Panc1 (cell line): ENCODE measurements at regions not wholly inside any gene's neighbourhood (a gene's known extent, or its start where the extent isn't known, plus 50 kb on each side); places are given as distances from the start of the nearest gene placed in this dataset.

Source experiments
- ATAC-seq: fragments of 200-7000 bp; cut with Tn5 transposase; 2 replicates; pipeline ENCODE4 v1.9.1; 2020; ENCODE audit warnings: mild to moderate bottlenecking, moderate library complexity
- BruUV-seq: library from RNA; stranded (reverse); fragments of 400-500 nt; replicated peaks from 2 replicates; lab custom pipeline; 2021; lab: Mats Ljungman, UMichigan
- CTCF ChIA-PET: fragments of 300-600 bp; sonication (Branson Sonifier 250); formaldehyde crosslinking; loops from one replicate; lab custom pipeline; 2022; ENCODE audit warnings: antibody characterized with exemption; lab: Charles Lee
- POLR2A ChIA-PET: fragments of 300-600 bp; sonication (Branson Sonifier 250); formaldehyde crosslinking; loops from one replicate; lab custom pipeline; 2022; ENCODE audit warnings: antibody characterized with exemption; lab: Charles Lee
- DNase-seq: peaks from one replicate; pipeline ENCODE4 v3.0.0-alpha.2; 2010; ENCODE audit warnings: low read depth, low spot score
- H3K27ac ChIP-seq: 2 replicates; pipeline ENCODE4 v1.5.1; 2011; ENCODE audit warnings: mild to moderate bottlenecking, low read length, inconsistent platforms
- H3K27me3 ChIP-seq: fragments of 200-500 bp; sonication (Bioruptor generic); 2 replicates; pipeline ENCODE4 v1.6.0; 2014; ENCODE audit warnings: low read length, inconsistent platforms; ENCODE audit not compliant: control insufficient read depth, insufficient read depth
- H3K36me3 ChIP-seq: fragments of 200-500 bp; sonication (Bioruptor generic); 2 replicates; pipeline ENCODE4 v1.5.1; 2014; ENCODE audit warnings: inconsistent platforms, mild to moderate bottlenecking, low read length, moderate library complexity; ENCODE audit not compliant: control insufficient read depth, insufficient read depth
- H3K4me1 ChIP-seq: 2 replicates; pipeline ENCODE4 v1.5.1; 2011; ENCODE audit warnings: inconsistent platforms, mild to moderate bottlenecking, low read length, moderate library complexity; ENCODE audit not compliant: control insufficient read depth, insufficient read depth
- H3K4me3 ChIP-seq, 2 experiments: 2 replicates each; pipeline ENCODE4 v1.5.1; 2011 to 2012; ENCODE audit warnings: low read depth in 2 of 2, low read length in 2 of 2, mild to moderate bottlenecking in 2 of 2, inconsistent platforms in 1 of 2, moderate library complexity in 1 of 2
- H3K9me3 ChIP-seq: fragments of 200-500 bp; sonication (Bioruptor generic); 2 replicates; pipeline ENCODE4 v1.5.1; 2014; ENCODE audit warnings: low read depth, mild to moderate bottlenecking, inconsistent platforms, low read length, moderate library complexity; ENCODE audit not compliant: control insufficient read depth, insufficient read depth
- POLR2AphosphoS5 ChIP-seq: IDR thresholded peaks from 2 replicates; pipeline ENCODE4 v1.6.1; 2012; ENCODE audit warnings: mild to moderate bottlenecking, low read depth, low read length, moderate library complexity
- SIN3A ChIP-seq: IDR thresholded peaks from 2 replicates; pipeline ENCODE4 v1.6.1; 2012; ENCODE audit warnings: low read depth, mild to moderate bottlenecking, low read length, moderate library complexity, borderline replicate concordance; ENCODE audit not compliant: insufficient read depth
- TCF7L2 ChIP-seq: IDR thresholded peaks from 2 replicates; pipeline ENCODE4 v1.6.1; 2011; ENCODE audit warnings: mild to moderate bottlenecking, low read depth, low read length, inconsistent platforms
- in situ Hi-C: cut with HindIII; loops from 2 replicates; pipeline ENCODE4 v1.10.0; 2016; ENCODE audit warnings: low sequenced_read_pairs, low pct_unique_long_range_greater_than_20kb
- intact Hi-C: fragments of 100-400 bp; cut with micrococcal nuclease; formaldehyde crosslinking; loops from one replicate; pipeline ENCODE4 v1.10.0; 2022; ENCODE audit not compliant: unreplicated experiment
- TF ChIP-seq, protein P1 (sequence below), 2 experiments: IDR thresholded peaks; 2 replicates each; pipeline ENCODE4 v1.6.1; 2011 to 2012; ENCODE audit warnings: low read depth in 2 of 2, control low read depth in 1 of 2, low read length in 1 of 2, mild to moderate bottlenecking in 1 of 2, moderate library complexity in 1 of 2; ENCODE audit not compliant: insufficient read depth in 1 of 2
- TF ChIP-seq, protein P2 (sequence below): fragments of 450-650 bp; IDR thresholded peaks from 2 replicates; pipeline ENCODE4 v1.5.1; 2017; ENCODE audit warnings: mild to moderate bottlenecking

DNA sequence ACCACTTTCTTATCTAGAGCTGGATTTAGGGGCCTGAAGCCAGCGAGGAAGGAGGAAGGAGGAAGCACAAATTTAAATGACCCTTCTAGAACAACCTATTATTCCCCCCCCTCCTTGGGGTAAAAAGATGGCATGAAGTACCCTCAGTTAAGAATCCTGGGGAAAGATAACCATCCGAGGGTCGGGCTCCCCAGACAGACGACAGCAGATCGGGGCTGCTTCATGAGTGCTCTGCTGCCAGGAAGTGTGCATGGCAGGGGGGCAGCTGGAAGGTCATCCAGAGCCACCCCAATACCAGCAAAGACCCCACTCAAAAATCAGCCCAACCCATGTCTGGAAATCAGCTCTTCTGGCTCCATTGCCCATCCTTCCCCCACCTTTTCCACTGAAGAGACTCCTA lies 207.5 kb downstream of the CTTN start:
- Histone ChIP-seq H3K4me3 (no peak overlapping the region), H3K27ac (no peak overlapping the region), H3K36me3 (no peaks in the 10 kb centered on the region), H3K9me3 (no peaks in the 10 kb centered on the region), H3K27me3 (no peaks in the 10 kb centered on the region), H3K4me1 (no peaks in the 10 kb centered on the region)
- in situ Hi-C loops = no loop called here
- BruUV-seq = no TSS peak
- CTCF ChIA-PET = interaction anchor here (1.1 kb wide), 1 partner anchor 37 kb away, joined by 4 read pairs; no protein-coding TSS in a partner anchor
- intact Hi-C loops = no loop called here
- ATAC-seq (no peak), DNase-seq (no peak)
- TF ChIP-seq SIN3A (no peak), TCF7L2 (no peak), POLR2AphosphoS5 (no peak)
- TF ChIP-seq, protein P1, sequence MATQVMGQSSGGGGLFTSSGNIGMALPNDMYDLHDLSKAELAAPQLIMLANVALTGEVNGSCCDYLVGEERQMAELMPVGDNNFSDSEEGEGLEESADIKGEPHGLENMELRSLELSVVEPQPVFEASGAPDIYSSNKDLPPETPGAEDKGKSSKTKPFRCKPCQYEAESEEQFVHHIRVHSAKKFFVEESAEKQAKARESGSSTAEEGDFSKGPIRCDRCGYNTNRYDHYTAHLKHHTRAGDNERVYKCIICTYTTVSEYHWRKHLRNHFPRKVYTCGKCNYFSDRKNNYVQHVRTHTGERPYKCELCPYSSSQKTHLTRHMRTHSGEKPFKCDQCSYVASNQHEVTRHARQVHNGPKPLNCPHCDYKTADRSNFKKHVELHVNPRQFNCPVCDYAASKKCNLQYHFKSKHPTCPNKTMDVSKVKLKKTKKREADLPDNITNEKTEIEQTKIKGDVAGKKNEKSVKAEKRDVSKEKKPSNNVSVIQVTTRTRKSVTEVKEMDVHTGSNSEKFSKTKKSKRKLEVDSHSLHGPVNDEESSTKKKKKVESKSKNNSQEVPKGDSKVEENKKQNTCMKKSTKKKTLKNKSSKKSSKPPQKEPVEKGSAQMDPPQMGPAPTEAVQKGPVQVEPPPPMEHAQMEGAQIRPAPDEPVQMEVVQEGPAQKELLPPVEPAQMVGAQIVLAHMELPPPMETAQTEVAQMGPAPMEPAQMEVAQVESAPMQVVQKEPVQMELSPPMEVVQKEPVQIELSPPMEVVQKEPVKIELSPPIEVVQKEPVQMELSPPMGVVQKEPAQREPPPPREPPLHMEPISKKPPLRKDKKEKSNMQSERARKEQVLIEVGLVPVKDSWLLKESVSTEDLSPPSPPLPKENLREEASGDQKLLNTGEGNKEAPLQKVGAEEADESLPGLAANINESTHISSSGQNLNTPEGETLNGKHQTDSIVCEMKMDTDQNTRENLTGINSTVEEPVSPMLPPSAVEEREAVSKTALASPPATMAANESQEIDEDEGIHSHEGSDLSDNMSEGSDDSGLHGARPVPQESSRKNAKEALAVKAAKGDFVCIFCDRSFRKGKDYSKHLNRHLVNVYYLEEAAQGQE (IDR thresholded peaks at IDR 0.05; ENCODE audit: insufficient read depth in 1 of 2, low read depth in 2 of 2, low read length in 1 of 2) = no peak
- TF ChIP-seq, protein P2, sequence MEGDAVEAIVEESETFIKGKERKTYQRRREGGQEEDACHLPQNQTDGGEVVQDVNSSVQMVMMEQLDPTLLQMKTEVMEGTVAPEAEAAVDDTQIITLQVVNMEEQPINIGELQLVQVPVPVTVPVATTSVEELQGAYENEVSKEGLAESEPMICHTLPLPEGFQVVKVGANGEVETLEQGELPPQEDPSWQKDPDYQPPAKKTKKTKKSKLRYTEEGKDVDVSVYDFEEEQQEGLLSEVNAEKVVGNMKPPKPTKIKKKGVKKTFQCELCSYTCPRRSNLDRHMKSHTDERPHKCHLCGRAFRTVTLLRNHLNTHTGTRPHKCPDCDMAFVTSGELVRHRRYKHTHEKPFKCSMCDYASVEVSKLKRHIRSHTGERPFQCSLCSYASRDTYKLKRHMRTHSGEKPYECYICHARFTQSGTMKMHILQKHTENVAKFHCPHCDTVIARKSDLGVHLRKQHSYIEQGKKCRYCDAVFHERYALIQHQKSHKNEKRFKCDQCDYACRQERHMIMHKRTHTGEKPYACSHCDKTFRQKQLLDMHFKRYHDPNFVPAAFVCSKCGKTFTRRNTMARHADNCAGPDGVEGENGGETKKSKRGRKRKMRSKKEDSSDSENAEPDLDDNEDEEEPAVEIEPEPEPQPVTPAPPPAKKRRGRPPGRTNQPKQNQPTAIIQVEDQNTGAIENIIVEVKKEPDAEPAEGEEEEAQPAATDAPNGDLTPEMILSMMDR = no peak
- POLR2A ChIA-PET = no interaction called here

DNA sequence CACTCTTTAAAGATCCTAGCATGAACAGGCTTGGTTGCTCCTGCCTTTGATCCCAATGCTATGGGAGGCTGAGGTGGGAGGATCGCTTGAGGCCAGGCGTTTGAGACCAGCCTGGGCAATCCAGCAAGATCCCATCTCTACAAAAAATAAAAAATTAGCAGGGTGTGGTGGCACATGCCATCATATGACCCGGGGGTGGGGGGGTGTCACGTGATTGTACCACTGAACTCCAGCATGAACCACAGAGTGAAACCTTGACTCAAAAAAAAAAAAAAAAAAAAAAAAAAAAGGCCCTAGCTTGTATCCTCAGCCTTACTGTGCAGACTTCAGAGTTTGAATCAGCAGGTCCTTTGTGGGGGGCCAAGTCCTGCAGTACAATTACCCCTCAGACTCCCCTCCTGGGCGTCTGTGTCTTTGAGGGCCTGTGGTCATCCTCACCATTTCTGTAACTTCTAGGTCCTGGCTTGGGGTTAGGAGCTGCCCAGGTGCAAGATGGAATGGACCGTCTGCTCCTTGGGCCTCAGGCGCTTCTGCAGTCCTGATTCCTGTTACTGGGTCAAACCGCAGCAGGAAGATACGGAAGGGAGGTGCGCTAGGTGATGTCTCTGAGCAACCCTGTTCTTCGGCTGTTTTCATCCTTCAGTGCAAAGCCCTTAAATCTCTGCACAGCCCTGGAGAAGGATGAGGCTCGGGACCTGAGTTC lies 208.1 kb downstream of the CTTN start:
- ChIA-PET POLR2A (no interaction called here), CTCF (interaction anchor here (1.1 kb wide), 1 partner anchor 38 kb away, joined by 4 read pairs; no protein-coding TSS in a partner anchor)
- TF ChIP-seq SIN3A (no peak), TCF7L2 (no peak), POLR2AphosphoS5 (no peak)
- TF ChIP-seq, protein P2 = no peak
- TF ChIP-seq, protein P1 (IDR thresholded peaks at IDR 0.05; ENCODE audit: insufficient read depth in 1 of 2, low read depth in 2 of 2, low read length in 1 of 2) = no peak
- Histone ChIP-seq H3K9me3 (no peaks in the 10 kb centered on the region), H3K36me3 (no peaks in the 10 kb centered on the region), H3K4me1 (no peaks in the 10 kb centered on the region), H3K27ac (no peak overlapping the region), H3K27me3 (no peaks in the 10 kb centered on the region), H3K4me3 (no peak overlapping the region)
- DNase-seq (no peak), ATAC-seq (no peak)
- in situ Hi-C loops = no loop called here
- intact Hi-C loops = no loop called here
- BruUV-seq = no TSS peak
